ENCODE measurements at regions not wholly inside any gene's neighbourhood (a gene's known extent, or its start where the extent isn't known, plus 50 kb on each side); places are given as distances from the start of the nearest gene placed in this dataset.

GRCh38 chr5:44919560-44919959, 110.8 kb downstream of the MRPS30 start:
- Histone ChIP-seq H3K4me1 (no peaks in the 10 kb centered on the region), H3K4me3 (no peak overlapping the region), H3K27me3 (no peaks in the 10 kb centered on the region), H3K27ac (no peak overlapping the region), H3K36me3 (no peaks in the 10 kb centered on the region), H3K9me3 (no peaks in the 10 kb centered on the region)
- DNase-seq (ENCODE audit: extremely low spot score in 2 of 2): no peak
- intact Hi-C loops (cut with DNase I): no loop called here
- TF ChIP-seq POLR2A (IDR thresholded peaks at IDR 0.05) (no peak), POLR2AphosphoS5 (IDR thresholded peaks at IDR 0.05; ENCODE audit: insufficient read depth in 1 of 2, low read depth in 1 of 2) (no peak)
- TF ChIP-seq, protein P1, sequence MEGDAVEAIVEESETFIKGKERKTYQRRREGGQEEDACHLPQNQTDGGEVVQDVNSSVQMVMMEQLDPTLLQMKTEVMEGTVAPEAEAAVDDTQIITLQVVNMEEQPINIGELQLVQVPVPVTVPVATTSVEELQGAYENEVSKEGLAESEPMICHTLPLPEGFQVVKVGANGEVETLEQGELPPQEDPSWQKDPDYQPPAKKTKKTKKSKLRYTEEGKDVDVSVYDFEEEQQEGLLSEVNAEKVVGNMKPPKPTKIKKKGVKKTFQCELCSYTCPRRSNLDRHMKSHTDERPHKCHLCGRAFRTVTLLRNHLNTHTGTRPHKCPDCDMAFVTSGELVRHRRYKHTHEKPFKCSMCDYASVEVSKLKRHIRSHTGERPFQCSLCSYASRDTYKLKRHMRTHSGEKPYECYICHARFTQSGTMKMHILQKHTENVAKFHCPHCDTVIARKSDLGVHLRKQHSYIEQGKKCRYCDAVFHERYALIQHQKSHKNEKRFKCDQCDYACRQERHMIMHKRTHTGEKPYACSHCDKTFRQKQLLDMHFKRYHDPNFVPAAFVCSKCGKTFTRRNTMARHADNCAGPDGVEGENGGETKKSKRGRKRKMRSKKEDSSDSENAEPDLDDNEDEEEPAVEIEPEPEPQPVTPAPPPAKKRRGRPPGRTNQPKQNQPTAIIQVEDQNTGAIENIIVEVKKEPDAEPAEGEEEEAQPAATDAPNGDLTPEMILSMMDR (IDR thresholded peaks at IDR 0.05): no peak

DNA sequence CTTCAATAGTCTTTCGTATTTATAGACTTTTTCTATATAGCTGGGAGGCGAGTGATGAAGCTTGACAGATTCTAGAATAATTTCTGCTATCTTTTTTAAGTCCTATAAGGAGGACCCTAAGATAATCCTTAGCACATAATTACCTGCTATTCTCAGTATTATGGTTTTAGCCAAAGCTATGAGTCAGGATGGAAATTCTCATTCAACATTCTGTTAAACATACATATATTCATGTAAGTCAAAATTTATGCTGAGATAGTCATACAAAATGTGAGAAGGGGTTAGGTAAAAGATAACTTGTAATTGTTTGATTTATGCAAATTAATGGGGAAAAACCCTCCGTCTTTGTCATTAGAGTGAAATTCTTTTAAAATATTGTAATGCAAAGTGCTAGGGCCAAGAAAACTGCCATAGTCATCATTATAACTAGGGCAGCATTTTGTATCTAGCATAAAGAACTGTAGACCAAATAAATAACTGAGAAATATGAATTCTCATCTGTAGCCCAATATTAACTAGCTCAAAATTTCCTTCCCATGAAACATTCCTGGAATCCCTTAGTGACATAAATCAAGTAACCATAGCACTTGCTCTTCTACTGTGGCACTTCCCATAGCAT, 118.5 kb downstream of the MRPS30 start:
- intact Hi-C loops (cut with DNase I): no loop called here
- H3K27me3 ChIP-seq: no peaks in the 10 kb centered on the region
- no peaks in the 10 kb centered on the region for H3K4me1 ChIP-seq
- no peak for DNase-seq (ENCODE audit: extremely low spot score in 2 of 2)
- no peak overlapping the region for H3K4me3 ChIP-seq
- TF ChIP-seq, protein P1 (IDR thresholded peaks at IDR 0.05): no peak
- TF ChIP-seq POLR2A (IDR thresholded peaks at IDR 0.05) (no peak), POLR2AphosphoS5 (IDR thresholded peaks at IDR 0.05; ENCODE audit: insufficient read depth in 1 of 2, low read depth in 1 of 2) (no peak)
- no peaks in the 10 kb centered on the region for H3K9me3 ChIP-seq
- H3K36me3 ChIP-seq: no peaks in the 10 kb centered on the region
- H3K27ac ChIP-seq: no peak overlapping the region

GRCh38 chr5:44932922-44933585, 124.3 kb downstream of the MRPS30 start:
- TF ChIP-seq, protein P1 (IDR thresholded peaks at IDR 0.05): no peak
- TF ChIP-seq POLR2A (IDR thresholded peaks at IDR 0.05) (no peak), POLR2AphosphoS5 (IDR thresholded peaks at IDR 0.05; ENCODE audit: insufficient read depth in 1 of 2, low read depth in 1 of 2) (no peak)
- intact Hi-C loops (cut with DNase I): no loop called here

GRCh38 chr5:44933686-44934085, 124.9 kb downstream of the MRPS30 start:
- no peak for DNase-seq (ENCODE audit: extremely low spot score in 2 of 2)
- no peaks in the 10 kb centered on the region for H3K36me3 ChIP-seq
- no peak overlapping the region for H3K4me3 ChIP-seq
- TF ChIP-seq POLR2A (IDR thresholded peaks at IDR 0.05) (no peak), POLR2AphosphoS5 (IDR thresholded peaks at IDR 0.05; ENCODE audit: insufficient read depth in 1 of 2, low read depth in 1 of 2) (no peak)
- TF ChIP-seq, protein P1 (IDR thresholded peaks at IDR 0.05): no peak
- H3K27ac ChIP-seq: no peak overlapping the region
- H3K9me3 ChIP-seq: no peaks in the 10 kb centered on the region
- H3K4me1 ChIP-seq: no peaks in the 10 kb centered on the region
- intact Hi-C loops (cut with DNase I): no loop called here
- no peaks in the 10 kb centered on the region for H3K27me3 ChIP-seq

More at GRCh38 chr5:44932922-44933585, 124.3 kb downstream of the MRPS30 start:
- Histone ChIP-seq H3K4me3 (no peak overlapping the region), H3K27ac (no peak overlapping the region), H3K27me3 (no peaks in the 10 kb centered on the region), H3K4me1 (no peaks in the 10 kb centered on the region), H3K36me3 (no peaks in the 10 kb centered on the region), H3K9me3 (no peaks in the 10 kb centered on the region)
- no peak for DNase-seq (ENCODE audit: extremely low spot score in 2 of 2)

DNA sequence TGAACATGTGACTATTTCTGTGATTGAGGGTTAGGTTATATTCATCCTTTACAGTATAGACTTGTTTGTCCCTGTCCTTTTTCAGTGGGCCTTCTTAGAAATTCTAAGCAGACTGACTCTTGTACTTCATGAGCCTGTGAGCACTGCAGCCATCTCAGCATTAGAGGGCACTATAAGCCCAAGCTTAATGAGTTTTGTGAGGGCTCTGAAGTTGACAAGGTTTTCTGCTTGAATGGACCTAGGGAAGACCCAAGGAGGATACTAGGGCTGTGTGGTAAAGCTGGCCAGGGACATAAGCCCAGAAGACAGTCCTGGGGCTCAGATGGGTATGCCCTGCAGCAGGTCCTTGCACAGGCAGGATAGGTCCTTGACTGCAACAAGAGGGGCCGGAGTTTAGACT, 126.5 kb downstream of the MRPS30 start:
- no peak for DNase-seq (ENCODE audit: extremely low spot score in 2 of 2)
- H3K27ac ChIP-seq: no peak overlapping the region
- no peaks in the 10 kb centered on the region for H3K27me3 ChIP-seq
- no peak overlapping the region for H3K4me3 ChIP-seq
- TF ChIP-seq, protein P1 (IDR thresholded peaks at IDR 0.05): no peak
- TF ChIP-seq POLR2A (IDR thresholded peaks at IDR 0.05) (no peak), POLR2AphosphoS5 (IDR thresholded peaks at IDR 0.05; ENCODE audit: insufficient read depth in 1 of 2, low read depth in 1 of 2) (no peak)
- H3K9me3 ChIP-seq: no peaks in the 10 kb centered on the region
- intact Hi-C loops (cut with DNase I): no loop called here
- H3K36me3 ChIP-seq: no peaks in the 10 kb centered on the region
- H3K4me1 ChIP-seq: no peaks in the 10 kb centered on the region

Measured in vagina (tissue), 2 donors.